Vagina (tissue), 2 donors: ENCODE measurements at regions not wholly inside any gene's neighbourhood (a gene's known extent, or its start where the extent isn't known, plus 50 kb on each side); places are given as distances from the start of the nearest gene placed in this dataset.

Experiments used
- DNase-seq, 2 donors: peaks; one replicate each; pipeline ENCODE4 v3.0.0-alpha.2; 2017; ENCODE audit errors: extremely low spot score in 2 of 2
- H3K27ac ChIP-seq: fragments of 200-600 bp; sonication (generic); one replicate; pipeline ENCODE4 v1.5.1; 2019
- H3K27me3 ChIP-seq: fragments of 200-600 bp; sonication (generic); one replicate; pipeline ENCODE4 v1.5.1; 2019
- H3K36me3 ChIP-seq, 2 donors: fragments of 200-600 bp; sonication (generic); one replicate each; pipeline ENCODE4 v1.5.1; 2017 to 2019
- H3K4me1 ChIP-seq: fragments of 200-600 bp; sonication (generic); one replicate; pipeline ENCODE4 v1.5.1; 2019
- H3K4me3 ChIP-seq, 2 donors: fragments of 200-600 bp; sonication (generic); 1 replicate in 1 of 2; 2 replicates in 1 of 2; pipeline ENCODE4 v1.5.1; 2016 to 2019
- H3K9me3 ChIP-seq: fragments of 200-600 bp; sonication (generic); one replicate; pipeline ENCODE4 v1.5.1; 2019
- CTCF ChIP-seq, 3 experiments: fragments of 450-650 bp in 2 of 3; fragments of 200-600 bp in 1 of 3; sonication (generic) in 1 of 3; IDR thresholded peaks; one replicate each; pipeline ENCODE4 v1.5.1; 2017 to 2019; ENCODE audit warnings: antibody characterized with exemption in 3 of 3, mild to moderate bottlenecking in 2 of 3, moderate library complexity in 2 of 3
- POLR2A ChIP-seq, 2 donors: fragments of 450-650 bp; IDR thresholded peaks; one replicate each; pipeline ENCODE4 v1.6.1; 2017; ENCODE audit warnings: antibody characterized with exemption in 2 of 2, mild to moderate bottlenecking in 2 of 2, moderate library complexity in 2 of 2
- POLR2AphosphoS5 ChIP-seq, 2 donors: sonication (generic); formaldehyde crosslinking; IDR thresholded peaks; one replicate each; pipeline ENCODE4 v1.9.0; 2017; ENCODE audit warnings: antibody characterized with exemption in 2 of 2, mild to moderate bottlenecking in 2 of 2, low read depth in 1 of 2; ENCODE audit not compliant: insufficient read depth in 1 of 2
- intact Hi-C: fragments of 100-400 bp; cut with DNase I; formaldehyde crosslinking; loops from one replicate; pipeline ENCODE4 v1.15.1; 2023

DNA sequence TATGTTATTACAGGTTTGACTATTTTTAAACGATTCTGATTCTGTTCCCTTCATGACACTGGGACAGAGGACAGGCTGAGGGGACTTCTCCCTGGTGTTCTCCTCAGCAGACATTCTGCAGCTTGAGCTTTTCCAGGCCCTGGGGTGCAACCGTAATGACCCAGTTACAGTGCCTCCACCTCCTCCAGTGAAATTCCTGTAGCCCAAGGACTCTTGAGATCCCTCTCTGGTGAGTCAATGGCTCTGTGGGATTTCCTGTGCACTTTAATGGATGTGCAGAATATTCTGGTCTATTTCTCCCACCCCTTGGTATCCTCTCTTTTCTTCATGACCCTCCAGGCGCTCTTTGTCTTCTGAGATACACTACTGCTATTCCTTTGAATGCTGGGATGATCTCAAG, 319.3 kb downstream of the INHBA start:
- intact Hi-C loops, result no loop called here
- no peak overlapping the region for H3K27ac ChIP-seq
- no peaks in the 10 kb centered on the region for H3K4me1 ChIP-seq
- no peak overlapping the region for H3K4me3 ChIP-seq
- no peak for TF ChIP-seq CTCF (IDR thresholded peaks at IDR 0.05)
- TF ChIP-seq POLR2A (IDR thresholded peaks at IDR 0.05), result no peak
- TF ChIP-seq POLR2AphosphoS5 (IDR thresholded peaks at IDR 0.05; ENCODE audit: insufficient read depth in 1 of 2, low read depth in 1 of 2), result no peak
- H3K27me3 ChIP-seq, result no peaks in the 10 kb centered on the region
- H3K36me3 ChIP-seq, result no peaks in the 10 kb centered on the region
- no peaks in the 10 kb centered on the region for H3K9me3 ChIP-seq
- no peak for DNase-seq

DNA sequence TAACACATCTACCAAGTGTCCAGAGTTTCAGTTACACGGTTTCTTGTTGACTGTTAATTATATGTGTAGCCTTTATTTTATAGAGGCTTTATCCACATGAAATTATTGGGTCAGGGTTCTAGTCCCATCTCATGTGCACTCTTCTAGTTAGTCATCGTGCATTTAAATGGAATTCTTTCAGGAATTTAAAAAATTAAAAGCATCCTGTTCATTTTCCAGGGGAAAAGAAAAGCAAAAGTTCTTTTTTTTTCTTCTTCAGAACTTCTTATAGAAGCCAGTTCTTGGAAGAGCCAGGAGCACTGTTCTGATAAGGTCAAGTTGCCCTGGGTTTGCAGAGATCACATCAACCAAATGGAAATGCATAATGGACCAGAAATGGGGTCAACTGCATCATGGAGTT, 324.7 kb downstream of the INHBA start:
- Histone ChIP-seq H3K27me3 (no peaks in the 10 kb centered on the region), H3K36me3 (no peaks in the 10 kb centered on the region), H3K27ac (no peak overlapping the region), H3K4me3 (no peak overlapping the region), H3K9me3 (no peaks in the 10 kb centered on the region), H3K4me1 (no peaks in the 10 kb centered on the region)
- DNase-seq, result no peak
- TF ChIP-seq POLR2AphosphoS5 (IDR thresholded peaks at IDR 0.05; ENCODE audit: insufficient read depth in 1 of 2, low read depth in 1 of 2) (no peak), POLR2A (IDR thresholded peaks at IDR 0.05) (no peak), CTCF (IDR thresholded peaks at IDR 0.05) (no peak)
- intact Hi-C loops, result no loop called here

GRCh38 chr7:41375582-41375981, 327.3 kb downstream of the INHBA start:
- no peak for TF ChIP-seq POLR2AphosphoS5 (IDR thresholded peaks at IDR 0.05; ENCODE audit: insufficient read depth in 1 of 2, low read depth in 1 of 2)
- TF ChIP-seq CTCF (IDR thresholded peaks at IDR 0.05), result no peak
- TF ChIP-seq POLR2A (IDR thresholded peaks at IDR 0.05), result no peak
- intact Hi-C loops, result no loop called here
- no peak overlapping the region for H3K4me3 ChIP-seq
- H3K4me1 ChIP-seq, result no peaks in the 10 kb centered on the region
- no peak overlapping the region for H3K27ac ChIP-seq
- H3K36me3 ChIP-seq, result no peaks in the 10 kb centered on the region
- no peak for DNase-seq
- H3K9me3 ChIP-seq, result no peaks in the 10 kb centered on the region
- no peaks in the 10 kb centered on the region for H3K27me3 ChIP-seq

DNA sequence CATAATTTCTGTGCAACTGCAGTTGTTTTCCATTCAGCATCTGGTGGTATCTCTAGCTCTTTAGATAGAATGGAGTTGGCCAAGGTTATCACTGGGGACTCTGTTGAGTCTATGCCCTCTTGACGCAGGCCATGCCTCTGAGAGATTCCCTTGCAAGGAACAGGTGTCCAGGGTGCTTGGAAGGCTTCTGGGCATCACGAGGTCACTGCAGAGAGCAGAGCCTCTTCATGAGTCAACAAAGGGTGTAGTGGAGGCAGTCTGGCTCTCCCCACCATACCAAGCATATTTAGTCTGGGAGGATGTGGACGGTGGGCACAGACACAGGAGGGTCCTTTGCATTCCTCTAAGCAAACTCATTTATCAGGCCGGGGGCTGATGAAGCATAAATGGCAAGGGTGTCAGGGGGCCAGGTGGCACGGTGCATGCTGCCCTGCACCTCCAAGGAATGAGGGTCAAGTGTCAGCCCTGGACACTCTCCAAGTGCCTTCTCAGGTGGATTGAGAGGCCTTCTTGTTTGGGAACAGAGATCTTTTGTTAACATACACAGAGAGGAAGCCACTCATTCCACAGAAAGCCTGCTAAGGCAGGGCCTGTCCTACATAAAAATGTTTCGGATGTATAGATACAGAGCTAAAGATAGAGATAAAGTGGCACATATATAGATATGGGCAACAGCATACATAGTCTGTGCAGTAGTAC, 328.6 kb downstream of the INHBA start:
- no peaks in the 10 kb centered on the region for H3K36me3 ChIP-seq
- intact Hi-C loops, result no loop called here

More for the DNA sequence above, 328.6 kb downstream of the INHBA start:
- Histone ChIP-seq H3K27me3 (no peaks in the 10 kb centered on the region), H3K4me1 (no peaks in the 10 kb centered on the region), H3K27ac (no peak overlapping the region), H3K4me3 (no peak overlapping the region), H3K9me3 (no peaks in the 10 kb centered on the region)
- no peak for TF ChIP-seq CTCF (IDR thresholded peaks at IDR 0.05)
- TF ChIP-seq POLR2A (IDR thresholded peaks at IDR 0.05), result no peak
- TF ChIP-seq POLR2AphosphoS5 (IDR thresholded peaks at IDR 0.05; ENCODE audit: insufficient read depth in 1 of 2, low read depth in 1 of 2), result no peak
- no peak for DNase-seq
